ENCODE measurements at regions not wholly inside any gene's neighbourhood (a gene's known extent, or its start where the extent isn't known, plus 50 kb on each side); places are given as distances from the start of the nearest gene placed in this dataset.

GRCh38 chr12:107533218-107533617, 152.4 kb upstream of the PWP1 start:
- H3K27ac ChIP-seq, result no peak overlapping the region
- TF ChIP-seq CTCF (conservative IDR thresholded peaks at IDR 0.05), result no peak
- TF ChIP-seq ZFX (IDR thresholded peaks at IDR 0.05), result no peak

GRCh38 chr12:107536613-107537012, 149.0 kb upstream of the PWP1 start:
- no peak overlapping the region for H3K27ac ChIP-seq
- no peak for TF ChIP-seq ZFX (IDR thresholded peaks at IDR 0.05)
- no peak for TF ChIP-seq CTCF (conservative IDR thresholded peaks at IDR 0.05)

DNA sequence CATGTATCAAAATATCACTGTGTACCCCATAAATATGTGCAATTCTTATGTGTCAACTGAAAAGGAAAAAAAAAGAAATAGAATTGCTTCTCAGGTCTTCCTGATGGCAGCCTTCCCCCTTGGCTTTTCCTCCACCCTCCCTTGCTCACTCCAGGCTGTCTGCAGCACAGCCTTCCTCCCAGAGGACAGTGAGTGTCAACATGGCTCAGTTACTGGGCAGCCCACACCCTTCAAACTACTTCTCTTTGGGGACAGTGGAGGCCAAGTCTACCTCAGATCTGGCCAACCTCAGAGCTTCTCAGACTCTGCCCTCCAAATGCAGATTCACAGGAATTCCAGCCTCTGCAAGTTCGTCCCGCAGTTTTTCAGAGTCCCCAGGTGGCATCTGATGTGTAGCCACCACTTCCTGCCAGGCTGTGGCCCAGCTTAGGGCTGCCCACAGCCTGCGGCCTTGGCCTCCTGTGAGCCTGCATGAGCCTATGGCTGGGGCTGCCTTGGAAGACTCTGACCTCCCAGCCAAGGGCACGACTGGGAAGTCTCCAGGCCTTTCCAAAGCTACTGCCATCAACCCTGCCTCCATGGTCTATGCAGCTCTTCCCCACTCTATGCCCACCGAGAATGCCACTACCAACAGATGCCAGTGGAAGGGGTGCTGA, 148.0 kb upstream of the PWP1 start:
- H3K27ac ChIP-seq, result no peak overlapping the region
- TF ChIP-seq CTCF (conservative IDR thresholded peaks at IDR 0.05) (no peak), ZFX (IDR thresholded peaks at IDR 0.05) (no peak)

- TF ChIP-seq CTCF (conservative IDR thresholded peaks at IDR 0.05) (no peak), ZFX (IDR thresholded peaks at IDR 0.05) (no peak)
Observed at GRCh38 chr12:107539196-107539939, 146.2 kb upstream of the PWP1 start.

DNA sequence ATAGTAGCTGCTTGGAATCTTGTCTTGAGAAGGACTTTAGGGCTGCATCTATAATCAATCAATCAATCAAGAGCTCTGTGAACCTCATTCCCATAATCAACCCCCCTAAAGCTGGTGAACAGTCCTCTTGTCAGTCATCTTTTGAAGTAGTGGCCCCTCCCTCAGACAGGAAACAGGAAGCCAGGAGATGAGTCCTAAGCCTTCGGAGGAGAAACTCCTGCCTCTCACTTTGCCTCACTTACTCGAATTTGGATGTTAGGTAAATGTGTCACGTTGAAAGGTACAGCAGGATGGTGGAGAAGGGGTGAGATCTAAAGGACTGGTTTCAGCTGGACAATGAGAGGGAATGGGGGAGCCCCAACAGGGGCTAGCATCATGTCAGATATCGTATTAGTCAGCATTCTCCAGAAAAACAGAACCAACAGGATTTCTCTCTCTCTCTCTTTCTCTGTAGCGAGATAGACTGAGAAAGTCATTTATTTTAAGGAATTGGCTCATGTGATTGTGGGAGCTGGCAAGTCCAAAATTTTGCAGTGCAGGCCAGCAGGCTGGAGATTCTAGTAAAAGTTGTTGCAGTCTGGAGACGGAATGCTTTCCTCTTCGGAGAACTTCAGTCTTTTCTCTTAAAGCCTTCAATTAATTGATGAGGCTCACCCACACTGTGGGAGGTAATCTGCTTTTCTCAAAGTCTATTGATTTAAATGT, 144.4 kb upstream of the PWP1 start:
- no peak for TF ChIP-seq ZFX (IDR thresholded peaks at IDR 0.05)
- no peak for TF ChIP-seq CTCF (conservative IDR thresholded peaks at IDR 0.05)

More at GRCh38 chr12:107539196-107539939, 146.2 kb upstream of the PWP1 start:
- H3K27ac ChIP-seq, result no peak overlapping the region

DNA sequence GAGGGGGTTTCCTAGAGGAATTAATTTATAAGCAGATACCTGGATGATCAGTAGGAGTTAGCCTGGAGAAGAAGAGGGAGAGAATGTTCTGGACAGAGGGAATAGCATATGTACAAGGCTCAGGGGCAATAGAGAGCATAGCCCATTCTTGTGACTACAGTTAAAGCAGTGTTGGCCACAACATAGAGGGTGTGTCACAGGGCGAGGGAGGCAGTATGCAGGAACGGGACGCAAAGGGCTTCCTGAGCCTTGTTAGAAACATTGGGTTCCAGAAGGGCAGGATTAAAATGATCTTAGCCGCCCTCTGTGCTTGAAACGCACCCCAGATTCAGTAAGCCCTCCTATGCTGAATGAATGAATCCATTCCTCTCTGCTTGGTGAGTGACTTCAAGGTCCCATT, 142.2 kb upstream of the PWP1 start:
- no peak for TF ChIP-seq CTCF (conservative IDR thresholded peaks at IDR 0.05)
- TF ChIP-seq ZFX (IDR thresholded peaks at IDR 0.05), result no peak

More for the DNA sequence above, 144.4 kb upstream of the PWP1 start:
- no peak overlapping the region for H3K27ac ChIP-seq

DNA sequence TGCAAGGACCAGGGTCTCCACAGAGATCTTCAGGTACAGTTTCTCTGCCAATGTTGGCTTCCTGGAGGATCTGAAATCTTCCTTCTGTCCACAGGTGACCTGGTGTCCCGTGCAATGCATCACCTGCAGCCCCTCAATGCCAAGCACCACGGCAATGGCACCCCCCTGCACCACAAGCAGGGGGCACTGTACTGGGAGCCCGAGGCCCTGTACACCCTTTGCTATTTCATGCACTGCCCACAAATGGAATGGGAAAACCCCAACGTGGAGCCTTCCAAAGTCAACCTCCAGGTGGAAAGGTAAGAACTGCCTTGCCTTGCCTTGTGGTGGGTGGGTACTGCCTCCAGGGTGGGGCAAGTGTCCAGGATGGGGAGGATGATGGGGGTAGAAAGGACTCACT, 141.8 kb upstream of the PWP1 start:
- TF ChIP-seq ZFX (IDR thresholded peaks at IDR 0.05), result no peak
- TF ChIP-seq CTCF (conservative IDR thresholded peaks at IDR 0.05), result no peak
- H3K27ac ChIP-seq, result no peak overlapping the region

More for the DNA sequence above, 142.2 kb upstream of the PWP1 start:
- no peak overlapping the region for H3K27ac ChIP-seq
